ENCODE measurements at regions not wholly inside any gene's neighbourhood (a gene's known extent, or its start where the extent isn't known, plus 50 kb on each side); places are given as distances from the start of the nearest gene placed in this dataset.

DNA sequence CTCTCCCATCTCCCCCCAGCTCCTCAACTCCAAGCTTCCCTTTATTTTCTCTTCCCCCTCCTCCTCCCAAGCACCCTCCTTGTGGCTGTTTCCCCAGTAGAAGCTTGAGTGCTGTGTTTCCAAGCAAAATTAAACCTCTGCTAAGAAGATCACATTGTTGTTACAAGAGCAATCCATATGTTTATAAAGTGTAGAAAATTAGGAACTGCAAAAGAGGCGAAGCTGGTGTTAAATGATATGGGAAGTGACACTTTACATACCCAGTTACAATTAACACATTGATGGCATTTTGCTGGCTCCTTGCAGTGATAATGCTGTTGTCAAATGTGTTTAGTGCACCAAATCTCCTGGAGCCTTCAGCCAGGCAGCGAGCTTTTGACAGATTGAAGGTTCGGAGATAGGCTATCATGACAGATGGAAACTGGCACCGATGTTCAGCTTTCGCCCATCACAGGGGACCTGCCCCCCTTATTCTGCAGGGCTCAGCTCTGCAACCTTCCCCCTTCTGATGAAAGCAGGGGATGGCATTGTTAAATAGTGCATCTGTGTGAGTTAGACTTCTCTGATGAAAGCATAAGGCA, 259.8 kb upstream of the ATP5MC3 start:
- 17 to 23% methylated on average over 5 of the region's 5 CpGs for WGBS, 2 donors
- TF ChIP-seq CTCF (IDR thresholded peaks at IDR 0.05): no peak

DNA sequence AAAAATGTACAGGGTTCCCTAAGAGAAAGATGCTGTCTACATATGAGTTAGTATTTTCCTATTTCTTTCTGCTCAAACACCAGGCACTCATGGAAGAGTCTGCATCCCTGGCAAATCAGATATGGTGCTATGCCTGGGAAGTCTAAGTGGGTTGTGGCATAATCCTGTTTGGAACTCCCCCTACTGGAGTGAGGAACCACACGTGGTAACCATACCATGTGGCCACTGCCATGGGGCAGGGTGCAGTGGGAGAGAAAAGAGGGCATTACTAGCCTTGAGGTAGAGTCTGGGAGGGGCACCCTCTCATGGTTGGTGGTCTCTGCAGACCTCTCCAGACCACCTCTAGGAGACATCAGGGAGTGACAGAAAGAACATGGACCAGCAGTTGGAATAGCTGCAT, 257.9 kb upstream of the ATP5MC3 start:
- 14 to 38% methylated on average over 1 of the region's 1 CpG for WGBS, 2 donors
- peaks cover 0 to 63% (median 33%) of the 10 kb centered on the region in 7 donors for H3K27me3 ChIP-seq
- H3K9me3 ChIP-seq: no peaks in the 10 kb centered on the region
- no peaks in the 10 kb centered on the region for H3K36me3 ChIP-seq
- ATAC-seq (no peak), DNase-seq (no peak)
- no peak overlapping the region for H3K27ac ChIP-seq
- TF ChIP-seq CTCF (IDR thresholded peaks at IDR 0.05): no peak
- intact Hi-C loops (cut with DNase I): no loop called here
- H3K4me1 ChIP-seq: peaks cover 0 to 6% (median 0%) of the 10 kb centered on the region in 9 donors
- H3K4me3 ChIP-seq: no peak overlapping the region

More for the DNA sequence above, 259.8 kb upstream of the ATP5MC3 start:
- Histone ChIP-seq H3K36me3 (no peaks in the 10 kb centered on the region), H3K9me3 (no peaks in the 10 kb centered on the region), H3K27me3 (peaks cover 0 to 60% (median 38%) of the 10 kb centered on the region in 7 donors), H3K27ac (no peak overlapping the region), H3K4me3 (no peak overlapping the region), H3K4me1 (peaks cover 0 to 6% (median 0%) of the 10 kb centered on the region in 9 donors)
- no peak for DNase-seq
- no peak for ATAC-seq
- intact Hi-C loops (cut with DNase I): no loop called here

- Histone ChIP-seq H3K9me3 (no peaks in the 10 kb centered on the region), H3K4me3 (no peak overlapping the region), H3K4me1 (peaks cover 0 to 6% (median 0%) of the 10 kb centered on the region in 9 donors), H3K36me3 (no peaks in the 10 kb centered on the region), H3K27ac (no peak overlapping the region), H3K27me3 (peaks cover 0 to 58% (median 26%) of the 10 kb centered on the region in 7 donors)
- TF ChIP-seq CTCF (IDR thresholded peaks at IDR 0.05): no peak
- intact Hi-C loops (cut with DNase I): no loop called here
- ATAC-seq: no peak
- no peak for DNase-seq
Measured at GRCh38 chr2:175437167-175437566, 255.7 kb upstream of the ATP5MC3 start.

- WGBS, 2 donors: 94 to 95% methylated on average over 2 of the region's 2 CpGs
- Histone ChIP-seq H3K4me3 (no peak overlapping the region), H3K4me1 (no peaks in the 10 kb centered on the region), H3K27me3 (peaks cover 0 to 49% (median 15%) of the 10 kb centered on the region in 7 donors), H3K36me3 (no peaks in the 10 kb centered on the region), H3K9me3 (no peaks in the 10 kb centered on the region), H3K27ac (no peak overlapping the region)
- TF ChIP-seq CTCF (IDR thresholded peaks at IDR 0.05): no peak
- intact Hi-C loops (cut with DNase I): no loop called here
- ATAC-seq (no peak), DNase-seq (no peak)
Measured at GRCh38 chr2:175436076-175436475, 254.6 kb upstream of the ATP5MC3 start.
